ENCODE measurements at regions not wholly inside any gene's neighbourhood (a gene's known extent, or its start where the extent isn't known, plus 50 kb on each side); places are given as distances from the start of the nearest gene placed in this dataset.

DNA sequence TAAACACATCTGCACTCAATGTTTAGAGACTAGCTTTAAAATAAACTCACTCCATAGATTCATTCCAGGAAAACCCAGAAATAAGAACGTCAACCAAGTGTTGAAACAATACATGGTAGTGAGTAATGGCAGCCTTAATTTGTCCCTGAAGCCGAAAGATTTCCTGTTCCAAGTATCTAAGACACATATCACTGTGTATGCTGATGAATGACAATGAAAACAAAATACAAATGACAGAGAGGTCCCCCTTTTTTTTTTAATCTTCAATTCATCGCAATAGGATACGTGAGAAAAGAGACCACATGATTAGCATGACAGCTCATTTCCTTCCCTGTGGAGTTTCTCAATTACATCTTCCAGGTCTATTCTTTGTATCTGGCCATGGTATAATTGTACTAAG, 160.5 kb upstream of the STK17B start:
- Histone ChIP-seq H3K4me2 (ENCODE audit: low read length) (no peak overlapping the region), H3K4me3 (ENCODE audit: low read depth, low read length, poor library complexity, severe bottlenecking) (no peak overlapping the region), H3F3A (ENCODE audit: insufficient read depth, low read length) (no peaks in the 10 kb centered on the region), H3K9me3 (ENCODE audit: low read length) (no peaks in the 10 kb centered on the region), H3K9ac (ENCODE audit: low read length) (no peak overlapping the region), H3K9me2 (ENCODE audit: low read depth, low read length) (no peaks in the 10 kb centered on the region), H3K27me3 (ENCODE audit: insufficient read depth, low read length) (no peaks in the 10 kb centered on the region), H3K36me3 (ENCODE audit: insufficient read depth, low read length) (no peaks in the 10 kb centered on the region), H3K4me1 (ENCODE audit: insufficient read depth, low read length, severe bottlenecking) (no peaks in the 10 kb centered on the region), H3K27ac (ENCODE audit: low read depth, low read length, poor library complexity, severe bottlenecking) (no peak overlapping the region), H2AFZ (ENCODE audit: low read length) (no peak overlapping the region), H4K20me1 (ENCODE audit: insufficient read depth, low read length) (no peaks in the 10 kb centered on the region), H3K79me2 (ENCODE audit: insufficient read depth, low read length) (no peaks in the 10 kb centered on the region)
- no peak for TF ChIP-seq CTCF (IDR thresholded peaks at IDR 0.05; ENCODE audit: low read length)

DNA sequence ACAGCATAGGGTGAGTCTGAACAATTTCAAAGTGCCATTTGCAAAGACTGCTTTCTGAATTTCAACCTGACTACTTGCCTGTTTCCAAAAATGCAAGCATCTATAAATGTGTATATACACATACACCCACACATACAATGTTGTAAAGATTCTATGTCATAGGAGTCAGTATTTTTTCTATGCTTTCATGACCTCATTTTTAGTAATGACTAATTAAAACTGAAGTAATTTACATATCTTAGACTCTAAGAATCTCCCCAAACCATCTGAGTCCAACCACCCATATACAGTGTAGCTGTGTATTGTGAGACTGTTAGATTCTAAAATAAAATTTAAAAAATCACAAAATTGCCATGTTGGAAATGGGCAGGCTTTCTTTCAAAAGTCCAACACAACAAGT, 162.0 kb upstream of the STK17B start:
- Histone ChIP-seq H3F3A (ENCODE audit: insufficient read depth, low read length) (no peaks in the 10 kb centered on the region), H3K9me2 (ENCODE audit: low read depth, low read length) (no peaks in the 10 kb centered on the region), H3K9ac (ENCODE audit: low read length) (no peak overlapping the region), H2AFZ (ENCODE audit: low read length) (no peak overlapping the region), H3K9me3 (ENCODE audit: low read length) (no peaks in the 10 kb centered on the region), H3K4me3 (ENCODE audit: low read depth, low read length, poor library complexity, severe bottlenecking) (no peak overlapping the region), H3K4me2 (ENCODE audit: low read length) (no peak overlapping the region), H4K20me1 (ENCODE audit: insufficient read depth, low read length) (no peaks in the 10 kb centered on the region), H3K27me3 (ENCODE audit: insufficient read depth, low read length) (no peaks in the 10 kb centered on the region), H3K36me3 (ENCODE audit: insufficient read depth, low read length) (no peaks in the 10 kb centered on the region), H3K79me2 (ENCODE audit: insufficient read depth, low read length) (no peaks in the 10 kb centered on the region), H3K27ac (ENCODE audit: low read depth, low read length, poor library complexity, severe bottlenecking) (no peak overlapping the region), H3K4me1 (ENCODE audit: insufficient read depth, low read length, severe bottlenecking) (no peaks in the 10 kb centered on the region)
- no peak for TF ChIP-seq EZH2 (IDR thresholded peaks at IDR 0.05; ENCODE audit: borderline replicate concordance, low read length)
- TF ChIP-seq CTCF (IDR thresholded peaks at IDR 0.05; ENCODE audit: low read length) = no peak

DNA sequence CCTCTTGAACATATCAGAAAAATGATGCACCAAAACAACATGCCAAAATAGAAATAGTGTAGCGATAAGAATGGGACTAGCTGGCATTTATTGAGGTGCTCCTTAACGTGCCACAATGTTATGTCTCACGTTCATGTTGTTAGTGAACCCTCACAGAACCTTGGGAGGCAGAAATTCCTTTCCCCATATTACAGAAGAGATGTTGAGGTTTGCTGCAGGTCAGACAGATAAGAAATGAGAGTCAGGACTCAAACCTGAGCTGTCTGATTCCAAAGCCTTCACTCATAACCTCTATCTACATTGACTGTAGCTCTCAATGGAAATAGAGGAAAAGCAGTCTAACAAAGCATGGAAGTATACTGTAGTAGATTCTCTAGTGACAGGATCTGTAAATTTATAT, 163.3 kb upstream of the STK17B start:
- Histone ChIP-seq H4K20me1 (ENCODE audit: insufficient read depth, low read length) (no peaks in the 10 kb centered on the region), H3K9me2 (ENCODE audit: low read depth, low read length) (no peaks in the 10 kb centered on the region), H3K9ac (ENCODE audit: low read length) (no peak overlapping the region), H3K27ac (ENCODE audit: low read depth, low read length, poor library complexity, severe bottlenecking) (no peak overlapping the region), H2AFZ (ENCODE audit: low read length) (no peak overlapping the region), H3K9me3 (ENCODE audit: low read length) (no peaks in the 10 kb centered on the region), H3K36me3 (ENCODE audit: insufficient read depth, low read length) (no peaks in the 10 kb centered on the region), H3K4me2 (ENCODE audit: low read length) (no peak overlapping the region), H3F3A (ENCODE audit: insufficient read depth, low read length) (no peaks in the 10 kb centered on the region), H3K4me3 (ENCODE audit: low read depth, low read length, poor library complexity, severe bottlenecking) (no peak overlapping the region), H3K4me1 (ENCODE audit: insufficient read depth, low read length, severe bottlenecking) (no peaks in the 10 kb centered on the region), H3K79me2 (ENCODE audit: insufficient read depth, low read length) (no peaks in the 10 kb centered on the region), H3K27me3 (ENCODE audit: insufficient read depth, low read length) (no peaks in the 10 kb centered on the region)
- no peak for TF ChIP-seq CTCF (IDR thresholded peaks at IDR 0.05; ENCODE audit: low read length)
- TF ChIP-seq EZH2 (IDR thresholded peaks at IDR 0.05; ENCODE audit: borderline replicate concordance, low read length) = no peak

All from OCI-LY1 (cell line).